Retina (tissue), 1 donor: ENCODE measurements at regions not wholly inside any gene's neighbourhood (a gene's known extent, or its start where the extent isn't known, plus 50 kb on each side); places are given as distances from the start of the nearest gene placed in this dataset.
A peak's percentile ranks its signal among the peaks of the same experiment; 100 is the strongest.
"Not testable (repeated sequence)": the region's sequence is repeated elsewhere in the genome, so short reads cannot be mapped to it uniquely, and the experiment has no call there.

Experiments
- DNase-seq: peaks from one replicate; pipeline ENCODE4 v3.0.0-alpha.2; 2016

- no peak for DNase-seq
Observed at GRCh38 chr4:124455671-124456070, 256.9 kb downstream of the ANKRD50 start.

DNA sequence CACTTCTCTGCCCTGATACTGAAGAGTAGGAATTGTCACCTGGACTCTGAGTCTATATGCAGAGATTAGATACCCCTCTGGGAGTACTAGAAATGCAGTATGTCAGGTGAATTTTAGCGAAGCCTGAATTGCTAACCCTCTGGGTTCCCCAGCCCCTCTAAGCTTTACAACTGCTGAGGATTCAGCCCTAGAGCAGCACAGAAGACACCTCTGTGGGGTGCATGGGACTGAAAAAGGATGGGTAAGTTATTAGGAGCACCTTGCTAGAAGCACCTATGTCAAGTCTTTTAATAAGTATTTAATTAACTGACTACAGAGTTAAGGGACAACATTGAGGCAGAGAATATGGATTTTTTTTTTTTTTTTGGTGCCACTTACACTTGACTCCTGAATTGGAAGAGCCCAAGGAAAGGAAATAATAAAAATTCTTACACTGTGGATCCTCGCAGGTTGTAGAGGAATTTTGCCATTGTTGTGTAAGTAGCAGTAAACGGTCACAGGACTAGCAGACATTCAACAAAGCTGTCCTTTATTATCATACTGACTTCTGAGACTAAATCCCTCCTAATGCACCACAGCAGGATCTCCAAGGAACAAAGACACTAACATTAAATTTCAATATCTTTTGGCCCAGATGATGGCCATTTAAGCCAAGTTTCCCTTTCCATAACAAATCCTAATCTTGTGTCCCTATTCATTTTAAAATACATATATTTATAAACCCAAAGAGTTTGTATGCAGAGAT, 253.2 kb downstream of the ANKRD50 start:
- DNase-seq = no peak

DNA sequence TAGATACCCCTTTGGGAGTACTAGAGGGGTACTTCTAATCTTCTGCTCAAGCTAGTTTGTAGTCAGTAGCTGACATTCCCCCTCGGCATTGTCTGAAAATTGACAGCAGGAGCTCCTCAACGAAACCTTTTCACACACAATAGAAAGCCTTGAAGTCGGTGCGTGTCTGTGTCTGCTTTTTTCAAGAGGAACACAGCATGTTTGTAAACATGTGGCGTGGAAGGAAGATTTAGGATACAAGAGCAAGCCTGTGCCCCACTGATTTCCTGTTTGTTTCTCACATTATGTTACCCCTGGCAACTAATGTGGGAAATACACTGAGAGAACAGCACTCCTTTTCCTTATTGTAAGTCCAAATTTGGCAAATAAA, 252.6 kb downstream of the ANKRD50 start:
- DNase-seq = no peak

- DNase-seq = not testable (repeated sequence)
Observed at GRCh38 chr4:124461592-124461991, 250.9 kb downstream of the ANKRD50 start.

- no peak for DNase-seq
Observed at GRCh38 chr4:124462954-124463828, 249.3 kb downstream of the ANKRD50 start.

DNA sequence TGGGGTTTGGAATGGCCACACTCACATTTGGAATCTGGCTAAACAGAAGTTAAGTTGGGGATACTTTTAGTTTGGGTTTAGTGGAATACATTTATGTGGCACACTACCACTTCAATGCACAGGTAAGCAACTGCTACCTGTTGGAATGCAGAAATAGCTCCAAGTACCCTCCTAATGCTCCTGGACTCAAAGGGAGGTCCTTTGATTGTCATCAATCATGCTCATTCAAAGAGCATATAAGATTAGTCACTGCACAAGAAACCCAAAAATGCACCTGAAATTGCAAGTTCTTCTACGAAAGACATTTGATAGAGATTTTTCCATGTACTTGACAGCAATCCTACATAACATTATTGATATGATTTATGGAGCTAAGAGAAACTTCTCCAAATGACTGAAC, 247.7 kb downstream of the ANKRD50 start:
- DNase-seq = no peak

DNA sequence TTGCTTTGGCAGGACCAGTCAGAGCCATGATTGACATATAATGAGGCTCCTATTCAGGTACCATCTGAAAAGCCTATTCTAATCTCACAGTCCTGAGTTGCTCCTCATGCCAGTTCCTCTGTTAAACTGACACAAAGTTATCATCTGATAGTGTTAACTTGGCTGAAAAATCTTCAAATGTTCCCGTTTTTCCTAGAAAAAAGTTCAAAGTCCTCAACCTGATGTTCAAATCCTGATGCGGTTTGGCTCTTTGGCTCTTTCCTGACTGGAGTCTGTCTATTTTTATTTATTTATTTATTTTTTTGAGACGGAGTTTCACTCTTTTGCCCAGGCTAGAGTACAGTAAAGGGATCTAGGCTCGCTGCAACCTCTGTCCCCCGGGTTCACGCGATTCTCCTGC, 244.2 kb downstream of the ANKRD50 start:
- DNase-seq = no peak

DNA sequence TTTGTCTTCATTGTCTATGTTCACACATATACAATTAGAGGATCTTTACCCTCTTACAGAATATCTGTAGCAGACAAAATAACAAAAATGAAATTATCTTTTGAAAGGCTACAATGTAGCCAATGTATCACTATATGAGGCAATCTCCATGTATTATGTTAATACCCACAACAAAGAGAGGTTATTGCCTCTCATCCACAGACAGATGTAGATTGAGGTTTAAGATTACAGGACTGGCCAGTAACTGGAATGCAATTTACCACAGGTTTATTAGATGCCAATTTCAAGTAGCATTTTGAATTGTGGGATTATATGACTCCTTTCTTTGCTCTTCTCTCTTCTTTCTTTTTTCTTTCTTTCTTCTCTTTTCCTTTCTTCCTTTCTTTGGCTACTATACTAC, 242.6 kb downstream of the ANKRD50 start:
- DNase-seq = no peak

- DNase-seq = no peak
Observed at GRCh38 chr4:124478470-124478869, 234.1 kb downstream of the ANKRD50 start.

- DNase-seq = no peak
Observed at GRCh38 chr4:124480061-124480460, 232.5 kb downstream of the ANKRD50 start.

DNA sequence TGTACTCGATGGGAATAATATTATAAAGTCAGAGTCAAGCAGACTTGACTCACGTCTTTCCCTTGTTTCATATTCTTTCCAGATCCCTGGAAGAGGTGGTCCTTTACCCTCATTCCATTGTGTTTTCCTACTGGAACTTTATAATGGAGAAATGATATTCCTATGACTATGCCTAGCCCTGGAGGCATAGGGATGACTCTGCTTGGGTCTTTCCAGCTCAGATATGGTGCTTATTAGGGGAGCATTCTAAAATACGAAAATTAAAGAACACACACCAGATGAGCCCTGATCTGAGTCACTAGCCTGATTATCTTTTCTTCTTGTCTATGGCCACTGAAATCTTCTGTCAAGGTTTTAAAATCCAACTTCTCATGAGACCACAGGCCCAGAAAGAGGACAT, 231.4 kb downstream of the ANKRD50 start:
- DNase-seq = no peak

GRCh38 chr4:124483048-124483906, 229.3 kb downstream of the ANKRD50 start:
- peak; percentile 54 for DNase-seq

DNA sequence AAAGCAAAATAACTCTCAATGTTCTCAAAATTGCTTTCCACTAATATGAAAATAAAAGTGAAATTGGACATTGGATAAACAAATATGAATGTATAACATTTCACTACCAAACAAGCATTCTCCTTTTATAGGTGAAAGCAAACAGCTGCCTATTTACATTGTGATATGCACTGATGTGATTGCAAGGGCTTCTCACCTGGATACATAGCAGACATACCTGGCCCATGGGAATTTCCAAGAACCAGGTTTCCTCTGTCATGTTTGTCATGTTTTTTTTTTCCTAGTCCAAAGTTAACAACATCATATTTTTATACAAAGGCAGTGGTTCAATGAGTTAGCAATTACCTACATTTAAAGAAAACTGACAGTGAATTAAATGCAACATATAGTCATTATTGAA, 228.5 kb downstream of the ANKRD50 start:
- no peak for DNase-seq

DNA sequence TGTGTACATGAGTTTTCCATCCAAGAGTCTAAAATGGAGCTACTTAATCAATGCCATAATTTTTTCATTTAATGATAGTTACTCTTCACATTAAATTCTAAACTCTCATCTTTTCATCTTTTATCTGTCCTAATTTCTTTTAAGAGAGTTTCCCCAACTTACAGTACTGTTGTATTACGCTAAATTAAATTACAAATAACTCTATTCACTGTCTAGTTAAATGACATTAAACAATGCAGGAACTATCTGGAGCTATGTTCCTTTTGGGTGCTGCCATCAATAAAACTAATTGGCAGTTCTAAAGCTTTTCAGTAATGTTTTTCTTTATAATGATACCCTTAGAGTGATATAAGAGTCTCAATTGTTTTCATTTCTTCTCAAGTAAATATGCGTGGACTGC, 227.6 kb downstream of the ANKRD50 start:
- no peak for DNase-seq

DNA sequence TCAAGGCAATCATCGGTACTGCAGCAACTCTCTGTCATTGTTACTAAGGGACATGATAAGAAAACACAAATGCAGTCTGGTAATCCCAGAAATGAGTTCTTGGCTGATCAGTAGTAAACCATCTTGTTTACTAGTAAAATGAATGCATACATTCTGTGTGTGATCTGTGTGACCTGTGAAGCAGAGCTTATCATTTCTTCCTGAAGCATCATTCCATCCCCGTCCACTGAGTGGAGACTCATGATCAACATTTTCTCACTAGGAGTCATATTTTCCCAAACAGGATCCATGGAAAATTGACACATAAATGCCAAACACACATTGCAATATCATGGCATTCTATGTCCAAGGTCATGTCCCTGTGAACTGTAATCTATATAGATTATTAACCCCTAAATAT, 226.1 kb downstream of the ANKRD50 start:
- no peak for DNase-seq

- no peak for DNase-seq
Observed at GRCh38 chr4:124487651-124488050, 224.9 kb downstream of the ANKRD50 start.

GRCh38 chr4:124491361-124492145, 221.0 kb downstream of the ANKRD50 start:
- no peak for DNase-seq

DNA sequence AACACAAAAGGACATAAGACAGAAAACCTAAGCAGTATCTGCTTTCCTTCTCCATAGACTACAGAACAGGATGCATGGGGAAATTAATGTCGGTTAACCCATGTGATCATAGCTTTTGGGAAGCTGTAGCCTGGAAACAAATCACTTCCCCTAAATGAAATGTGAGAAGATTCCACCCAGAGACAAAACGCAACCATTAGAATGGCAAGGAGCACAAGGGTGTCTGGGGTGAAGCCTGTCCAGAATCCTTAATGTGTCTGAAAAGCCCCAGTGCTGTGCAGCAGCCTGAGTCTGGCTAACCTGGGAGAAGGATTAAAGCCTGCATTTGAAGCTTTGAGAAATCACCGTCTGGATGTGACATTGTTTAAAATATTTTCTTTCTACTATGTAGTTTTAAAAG, 213.3 kb downstream of the ANKRD50 start:
- peak; percentile 13 for DNase-seq

- no peak for DNase-seq
Observed at GRCh38 chr4:124501576-124501975, 211.0 kb downstream of the ANKRD50 start.

GRCh38 chr4:124504431-124504830, 208.1 kb downstream of the ANKRD50 start:
- no peak for DNase-seq

DNA sequence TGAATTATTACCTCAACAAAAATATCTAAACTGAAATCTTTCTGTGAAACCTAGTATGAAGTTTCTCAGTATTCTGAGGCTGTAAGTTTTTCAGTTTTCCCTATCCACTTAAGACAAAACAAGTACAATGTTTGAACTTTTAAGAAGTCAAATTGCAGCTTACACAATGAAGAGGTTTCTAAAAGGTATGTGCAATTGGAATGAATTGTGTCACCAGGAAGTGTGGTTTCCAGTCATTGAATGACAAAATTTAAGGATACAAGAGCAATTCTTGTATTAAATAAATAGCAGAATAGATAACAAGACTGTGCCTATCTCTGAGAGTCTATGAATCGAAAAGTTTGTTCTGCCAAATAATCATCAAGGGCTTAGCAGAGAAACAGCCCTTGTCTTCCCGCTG, 207.3 kb downstream of the ANKRD50 start:
- DNase-seq = no peak

DNA sequence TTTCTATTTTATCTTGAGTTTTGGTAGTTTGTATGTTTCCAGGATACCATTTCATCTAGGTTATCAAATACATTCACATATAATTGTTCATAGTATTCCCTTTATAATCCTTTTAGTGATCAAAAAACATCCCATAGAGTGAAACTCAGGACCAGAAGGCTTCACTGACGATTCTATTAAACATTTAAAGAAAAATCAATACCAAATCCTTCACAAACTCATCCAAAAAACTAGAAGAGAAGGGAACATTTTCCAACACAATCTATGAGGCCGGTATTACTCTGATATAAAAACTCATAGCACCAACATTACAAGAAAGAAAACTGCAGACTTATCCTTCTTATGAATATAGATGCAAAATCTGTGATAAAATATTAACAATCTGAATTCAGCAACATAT, 203.4 kb downstream of the ANKRD50 start:
- DNase-seq = no peak

DNA sequence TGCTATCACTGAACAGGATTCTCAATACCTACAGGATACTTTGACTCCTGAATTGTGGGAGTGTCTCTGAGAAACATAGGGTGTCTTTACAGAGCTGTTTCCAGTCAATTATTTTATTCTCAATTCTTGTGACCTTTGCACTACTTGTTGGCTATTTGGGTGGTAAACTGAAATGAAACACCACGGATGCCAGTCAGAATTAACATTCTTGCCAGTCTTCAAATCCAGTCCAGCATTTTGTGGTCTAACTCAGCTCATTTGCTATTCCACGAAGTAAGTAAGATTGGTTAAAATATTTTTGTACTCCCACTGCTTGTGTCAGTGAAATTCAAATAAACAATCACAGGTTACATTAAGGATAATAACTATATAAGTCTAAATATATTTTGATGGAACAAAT, 197.9 kb downstream of the ANKRD50 start:
- DNase-seq = no peak
